HFFc6 (cell line): ENCODE measurements at regions not wholly inside any gene's neighbourhood (a gene's known extent, or its start where the extent isn't known, plus 50 kb on each side); places are given as distances from the start of the nearest gene placed in this dataset.

Source experiments
- DNase-seq: peaks from one replicate; pipeline ENCODE4 v3.0.0-alpha.2; 2018
- H3K27ac Mint-ChIP-seq: 2 replicates; pipeline ENCODE4 v1.8.0; 2020; ENCODE audit warnings: mild to moderate bottlenecking, mixed read lengths
- H3K27me3 Mint-ChIP-seq: 2 replicates; pipeline ENCODE4 v1.8.0; 2021; ENCODE audit warnings: mild to moderate bottlenecking, moderate library complexity, mixed read lengths; ENCODE audit not compliant: insufficient read depth
- H3K36me3 Mint-ChIP-seq: 2 replicates; pipeline ENCODE4 v1.8.0; 2021; ENCODE audit warnings: low read depth, mixed read lengths
- H3K4me1 Mint-ChIP-seq: 2 replicates; pipeline ENCODE4 v1.8.0; 2020; ENCODE audit warnings: low read depth, mixed read lengths
- H3K4me3 Mint-ChIP-seq: 2 replicates; pipeline ENCODE4 v1.8.0; 2020; ENCODE audit warnings: mild to moderate bottlenecking, moderate library complexity, mixed read lengths
- H3K9me3 Mint-ChIP-seq: 2 replicates; pipeline ENCODE4 v1.8.0; 2020; ENCODE audit warnings: mild to moderate bottlenecking, mixed read lengths
- TF ChIP-seq, protein P1 (sequence below): fragments of 200-600 bp; sonication (generic); IDR thresholded peaks from 2 replicates; pipeline ENCODE4 v1.5.0; 2021; ENCODE audit warnings: antibody characterized with exemption, mild to moderate bottlenecking

DNA sequence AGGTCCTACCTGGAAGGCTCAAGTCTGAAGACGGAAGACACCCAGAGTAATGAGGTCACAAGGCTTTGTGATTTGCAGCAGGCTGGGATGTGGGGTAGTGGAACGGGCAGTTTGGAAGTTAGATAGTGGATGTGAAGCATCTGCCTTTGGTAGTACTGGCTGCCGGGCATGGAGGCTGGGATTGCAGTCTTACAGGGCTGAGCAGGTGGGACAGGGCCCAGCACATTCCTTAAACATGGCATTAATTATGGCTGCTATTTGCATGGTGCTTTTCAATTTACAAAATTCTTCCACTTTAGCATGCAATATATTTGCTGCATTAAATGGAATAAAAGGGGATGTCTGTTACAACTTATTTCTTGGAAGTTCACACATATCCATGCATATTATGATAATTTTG, 161.2 kb downstream of the UTP18 start:
- no peaks in the 10 kb centered on the region; the same call in none of the 2 replicates for H3K27me3 Mint-ChIP-seq
- no peaks in the 10 kb centered on the region for H3K4me1 Mint-ChIP-seq
- H3K9me3 Mint-ChIP-seq = peaks cover 15% of the 10 kb centered on the region; the same call in 1 of the 2 replicates
- H3K36me3 Mint-ChIP-seq = no peaks in the 10 kb centered on the region
- no peak overlapping the region for H3K4me3 Mint-ChIP-seq
- no peak for DNase-seq
- H3K27ac Mint-ChIP-seq = no peak overlapping the region
- TF ChIP-seq, protein P1, sequence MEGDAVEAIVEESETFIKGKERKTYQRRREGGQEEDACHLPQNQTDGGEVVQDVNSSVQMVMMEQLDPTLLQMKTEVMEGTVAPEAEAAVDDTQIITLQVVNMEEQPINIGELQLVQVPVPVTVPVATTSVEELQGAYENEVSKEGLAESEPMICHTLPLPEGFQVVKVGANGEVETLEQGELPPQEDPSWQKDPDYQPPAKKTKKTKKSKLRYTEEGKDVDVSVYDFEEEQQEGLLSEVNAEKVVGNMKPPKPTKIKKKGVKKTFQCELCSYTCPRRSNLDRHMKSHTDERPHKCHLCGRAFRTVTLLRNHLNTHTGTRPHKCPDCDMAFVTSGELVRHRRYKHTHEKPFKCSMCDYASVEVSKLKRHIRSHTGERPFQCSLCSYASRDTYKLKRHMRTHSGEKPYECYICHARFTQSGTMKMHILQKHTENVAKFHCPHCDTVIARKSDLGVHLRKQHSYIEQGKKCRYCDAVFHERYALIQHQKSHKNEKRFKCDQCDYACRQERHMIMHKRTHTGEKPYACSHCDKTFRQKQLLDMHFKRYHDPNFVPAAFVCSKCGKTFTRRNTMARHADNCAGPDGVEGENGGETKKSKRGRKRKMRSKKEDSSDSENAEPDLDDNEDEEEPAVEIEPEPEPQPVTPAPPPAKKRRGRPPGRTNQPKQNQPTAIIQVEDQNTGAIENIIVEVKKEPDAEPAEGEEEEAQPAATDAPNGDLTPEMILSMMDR = no peak

DNA sequence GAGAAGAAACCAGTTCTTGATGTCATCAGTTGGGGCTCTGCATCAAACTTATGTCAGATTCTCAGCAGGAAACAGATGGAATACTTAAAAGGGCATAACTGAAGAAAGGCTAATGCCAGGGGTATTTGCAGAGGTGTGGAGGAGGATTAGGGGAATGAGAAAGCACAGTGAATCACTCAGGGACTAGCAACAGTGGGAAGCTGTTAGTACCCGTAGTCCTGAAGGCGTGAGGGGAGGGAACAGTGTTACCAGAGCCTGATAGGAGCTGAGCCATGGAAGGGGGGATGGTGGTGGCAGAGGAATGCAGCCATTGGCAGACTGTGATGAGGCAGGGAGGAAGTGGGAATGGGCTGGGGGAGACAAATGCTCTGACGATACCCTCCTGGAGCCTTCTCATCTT, 162.3 kb downstream of the UTP18 start:
- Mint-ChIP-seq H3K27me3 (no peaks in the 10 kb centered on the region; the same call in none of the 2 replicates), H3K36me3 (no peaks in the 10 kb centered on the region), H3K9me3 (peaks cover 22% of the 10 kb centered on the region), H3K4me3 (no peak overlapping the region), H3K4me1 (no peaks in the 10 kb centered on the region), H3K27ac (no peak overlapping the region)
- TF ChIP-seq, protein P1 = no peak
- DNase-seq = no peak

- TF ChIP-seq, protein P1 = no peak
- no peak overlapping the region for H3K27ac Mint-ChIP-seq
- no peaks in the 10 kb centered on the region; the same call in 1 of the 2 replicates for H3K27me3 Mint-ChIP-seq
- no peaks in the 10 kb centered on the region for H3K36me3 Mint-ChIP-seq
- H3K4me3 Mint-ChIP-seq = no peak overlapping the region
- peaks cover 26% of the 10 kb centered on the region for H3K9me3 Mint-ChIP-seq
- H3K4me1 Mint-ChIP-seq = no peaks in the 10 kb centered on the region
- DNase-seq = no peak
Observed at GRCh38 chr17:51423421-51424160, 163.2 kb downstream of the UTP18 start.

DNA sequence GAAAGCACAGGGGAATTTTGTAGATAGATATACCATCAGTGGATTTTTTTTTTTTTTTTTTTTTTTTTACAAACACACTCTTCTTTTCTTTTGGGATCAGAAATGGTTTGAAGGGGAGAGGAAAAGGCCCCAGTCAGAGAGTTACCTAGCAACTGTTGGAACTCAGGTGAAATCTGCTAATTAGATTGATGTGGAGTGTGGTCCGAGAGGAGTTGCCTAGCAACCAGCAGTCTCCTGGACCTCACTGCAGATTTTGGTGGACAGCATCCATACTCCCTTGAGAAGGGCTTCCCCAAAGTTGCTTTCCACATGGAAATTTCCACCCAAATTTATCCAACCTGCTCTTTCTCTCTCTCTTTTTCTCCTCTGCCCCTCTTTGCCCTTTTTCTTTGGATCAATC, 165.4 kb downstream of the UTP18 start:
- TF ChIP-seq, protein P1 = no peak
- Mint-ChIP-seq H3K9me3 (peaks cover 26% of the 10 kb centered on the region), H3K36me3 (no peaks in the 10 kb centered on the region), H3K27ac (no peak overlapping the region), H3K4me1 (no peaks in the 10 kb centered on the region), H3K27me3 (no peaks in the 10 kb centered on the region; the same call in 1 of the 2 replicates), H3K4me3 (no peak overlapping the region)
- no peak for DNase-seq

DNA sequence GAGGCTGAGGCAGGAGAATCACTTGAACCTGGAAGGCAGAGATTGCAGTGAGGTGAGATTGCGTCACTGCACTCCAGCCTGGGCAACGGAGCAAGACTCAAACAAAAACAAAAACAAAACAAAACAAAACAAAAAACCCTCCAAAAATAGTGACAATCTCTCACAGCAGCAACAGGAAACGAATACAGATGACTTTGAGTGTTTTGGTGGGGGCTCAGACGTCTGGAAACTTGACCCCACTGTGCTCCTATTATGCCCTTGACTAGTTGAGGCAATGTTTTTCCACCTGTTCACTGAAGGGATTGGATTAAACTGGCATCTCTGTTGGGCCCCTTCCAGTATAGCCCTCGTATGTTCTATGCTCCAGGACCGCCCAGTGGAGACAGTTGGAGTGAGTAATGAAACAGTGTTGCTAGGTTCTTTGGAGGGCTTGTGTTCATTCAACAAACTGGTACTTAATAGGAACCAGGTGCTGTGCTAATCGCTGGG, 167.0 kb downstream of the UTP18 start:
- H3K27me3 Mint-ChIP-seq = no peaks in the 10 kb centered on the region; the same call in 1 of the 2 replicates
- no peaks in the 10 kb centered on the region for H3K36me3 Mint-ChIP-seq
- DNase-seq = no peak
- H3K4me1 Mint-ChIP-seq = no peaks in the 10 kb centered on the region
- H3K4me3 Mint-ChIP-seq = no peak overlapping the region
- no peak overlapping the region for H3K27ac Mint-ChIP-seq
- H3K9me3 Mint-ChIP-seq = peaks cover 17% of the 10 kb centered on the region
- TF ChIP-seq, protein P1 = no peak
